ENCODE measurements at regions not wholly inside any gene's neighbourhood (a gene's known extent, or its start where the extent isn't known, plus 50 kb on each side); places are given as distances from the start of the nearest gene placed in this dataset.

- no peak for TF ChIP-seq POLR2A (IDR thresholded peaks at IDR 0.05; ENCODE audit: extremely low read depth, insufficient read length)
- TF ChIP-seq MYC (IDR thresholded peaks at IDR 0.05; ENCODE audit: low read depth, low read length): no peak
- TF ChIP-seq MAX (IDR thresholded peaks at IDR 0.05; ENCODE audit: low read depth, low read length): no peak
- TF ChIP-seq, protein P1, sequence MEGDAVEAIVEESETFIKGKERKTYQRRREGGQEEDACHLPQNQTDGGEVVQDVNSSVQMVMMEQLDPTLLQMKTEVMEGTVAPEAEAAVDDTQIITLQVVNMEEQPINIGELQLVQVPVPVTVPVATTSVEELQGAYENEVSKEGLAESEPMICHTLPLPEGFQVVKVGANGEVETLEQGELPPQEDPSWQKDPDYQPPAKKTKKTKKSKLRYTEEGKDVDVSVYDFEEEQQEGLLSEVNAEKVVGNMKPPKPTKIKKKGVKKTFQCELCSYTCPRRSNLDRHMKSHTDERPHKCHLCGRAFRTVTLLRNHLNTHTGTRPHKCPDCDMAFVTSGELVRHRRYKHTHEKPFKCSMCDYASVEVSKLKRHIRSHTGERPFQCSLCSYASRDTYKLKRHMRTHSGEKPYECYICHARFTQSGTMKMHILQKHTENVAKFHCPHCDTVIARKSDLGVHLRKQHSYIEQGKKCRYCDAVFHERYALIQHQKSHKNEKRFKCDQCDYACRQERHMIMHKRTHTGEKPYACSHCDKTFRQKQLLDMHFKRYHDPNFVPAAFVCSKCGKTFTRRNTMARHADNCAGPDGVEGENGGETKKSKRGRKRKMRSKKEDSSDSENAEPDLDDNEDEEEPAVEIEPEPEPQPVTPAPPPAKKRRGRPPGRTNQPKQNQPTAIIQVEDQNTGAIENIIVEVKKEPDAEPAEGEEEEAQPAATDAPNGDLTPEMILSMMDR (IDR thresholded peaks at IDR 0.05; ENCODE audit: low read depth, low read length): no peak
These were observed 401.6 kb upstream of the TNP1 start for GRCh38 chr2:217261452-217261851.

Measured in NB4 (cell line).